B cell (primary cell): ENCODE measurements at regions not wholly inside any gene's neighbourhood (a gene's known extent, or its start where the extent isn't known, plus 50 kb on each side); places are given as distances from the start of the nearest gene placed in this dataset.

Experiments
- ATAC-seq: fragments of 200-7000 bp; cut with Tn5 transposase; one replicate; pipeline ENCODE4 v1.10.0; 2021; ENCODE audit warnings: low read depth, mild to moderate bottlenecking, moderate number of reproducible peaks, moderate library complexity
- CTCF ChIA-PET: fragments of 350-600 bp; sonication (Branson Sonifier 250); formaldehyde crosslinking; loops from one replicate; lab custom pipeline; 2021; ENCODE audit warnings: antibody characterized with exemption, inconsistent platforms; lab: Charles Lee
- POLR2A ChIA-PET: fragments of 350-600 bp; sonication (Branson Sonifier 250); formaldehyde crosslinking; loops from one replicate; lab custom pipeline; 2021; ENCODE audit warnings: antibody characterized with exemption; lab: Charles Lee
- DNase-seq: peaks from one replicate; pipeline ENCODE4 v3.0.0; 2013
- H2AFZ ChIP-seq: 2 replicates; pipeline ENCODE4 v1.6.1; 2012; ENCODE audit warnings: mild to moderate bottlenecking, low read depth, low read length; ENCODE audit not compliant: insufficient read depth, poor library complexity, severe bottlenecking
- H3K27ac ChIP-seq, 2 donors: 1 replicate in 1 of 2; 2 replicates in 1 of 2; pipeline ENCODE4 v1.5.1; 2012 to 2013; ENCODE audit warnings: low read length in 2 of 2, mild to moderate bottlenecking in 2 of 2, moderate library complexity in 1 of 2
- H3K27me3 ChIP-seq, 4 experiments: fragments of 200-600 bp in 1 of 4; sonication (generic) in 1 of 4; replicated peaks in 1 of 4; 1 replicate in 2 of 4; 2 replicates in 2 of 4; pipeline versions ENCODE4 v1.6.1 to v1.7.0; 2013 to 2016; ENCODE audit warnings: low read length in 3 of 4, mild to moderate bottlenecking in 2 of 4, mixed read lengths in 1 of 4, moderate library complexity in 1 of 4; ENCODE audit not compliant: insufficient read depth in 4 of 4, control insufficient read depth in 3 of 4; ENCODE audit errors: control extremely low read depth in 1 of 4
- H3K36me3 ChIP-seq, 2 experiments: replicated peaks in 1 of 2; 1 replicate in 1 of 2; 2 replicates in 1 of 2; pipeline versions ENCODE4 v1.6.1 to v1.7.1; 2013; ENCODE audit warnings: low read length in 1 of 2; ENCODE audit not compliant: insufficient read depth in 2 of 2, control insufficient read depth in 1 of 2; ENCODE audit errors: control extremely low read depth in 1 of 2, extremely low read depth in 1 of 2
- H3K4me1 ChIP-seq, 2 donors: fragments of 200-600 bp in 1 of 2; sonication (generic) in 1 of 2; 1 replicate in 1 of 2; 2 replicates in 1 of 2; pipeline versions ENCODE4 v1.5.1 to v1.6.1; 2013 to 2017; ENCODE audit warnings: low read length in 2 of 2; ENCODE audit not compliant: control insufficient read depth in 2 of 2, insufficient read depth in 2 of 2
- H3K4me2 ChIP-seq: replicated peaks from 2 replicates; pipeline ENCODE3; 2012; ENCODE audit warnings: mild to moderate bottlenecking, low read depth, low read length; ENCODE audit not compliant: poor library complexity, severe bottlenecking
- H3K4me3 ChIP-seq, 5 experiments: fragments of 200-600 bp in 1 of 5; sonication (generic) in 1 of 5; 1 replicate in 3 of 5; 2 replicates in 2 of 5; pipeline versions ENCODE4 v1.5.1 to v1.7.0; 2011 to 2016; ENCODE audit warnings: low read length in 4 of 5, mild to moderate bottlenecking in 4 of 5, low read depth in 2 of 5, control low read depth in 1 of 5, moderate library complexity in 1 of 5; ENCODE audit not compliant: insufficient read depth in 1 of 5; ENCODE audit errors: control extremely low read depth in 1 of 5, extremely low read depth in 1 of 5
- H3K79me2 ChIP-seq: fragments of 200-600 bp; sonication (generic); one replicate; pipeline ENCODE4 v1.6.0; 2016; ENCODE audit warnings: low read length; ENCODE audit not compliant: control insufficient read depth, insufficient read depth
- H3K9ac ChIP-seq: fragments of 200-600 bp; sonication (generic); 2 replicates; pipeline ENCODE4 v1.6.1; 2017; ENCODE audit warnings: mild to moderate bottlenecking, low read length, moderate library complexity
- H3K9me3 ChIP-seq, 3 donors: one replicate each; pipeline versions ENCODE4 v1.6.1 to v1.7.1; 2013; ENCODE audit warnings: low read length in 2 of 3; ENCODE audit not compliant: control insufficient read depth in 2 of 3, insufficient read depth in 1 of 3; ENCODE audit errors: control extremely low read depth in 1 of 3
- H4K20me1 ChIP-seq: 2 replicates; pipeline ENCODE4 v1.6.0; 2012; ENCODE audit warnings: mild to moderate bottlenecking, low read length; ENCODE audit not compliant: insufficient read depth, control insufficient read depth, poor library complexity, severe bottlenecking
- H3K27ac Mint-ChIP-seq: one replicate; pipeline ENCODE4 v1.8.0; 2021; ENCODE audit warnings: mixed read lengths
- H3K27me3 Mint-ChIP-seq: one replicate; pipeline ENCODE4 v1.8.0; 2021; ENCODE audit warnings: mixed read lengths
- H3K4me1 Mint-ChIP-seq: one replicate; pipeline ENCODE4 v1.8.0; 2021; ENCODE audit warnings: mixed read lengths
- H3K4me3 Mint-ChIP-seq: one replicate; pipeline ENCODE4 v1.8.0; 2021; ENCODE audit warnings: mixed read lengths
- H3K9me3 Mint-ChIP-seq: one replicate; pipeline ENCODE4 v1.8.0; 2022; ENCODE audit warnings: mixed read lengths; ENCODE audit not compliant: insufficient read depth
- EZH2 ChIP-seq: IDR thresholded peaks from 2 replicates; pipeline ENCODE4 v1.6.1; 2012; ENCODE audit warnings: borderline replicate concordance, low read depth, mild to moderate bottlenecking, moderate library complexity, low read length; ENCODE audit not compliant: insufficient read depth, poor library complexity, severe bottlenecking
- WGBS: methylation state at CpG from one replicate; pipeline ENCODE4 v1.1.5; 2013; ENCODE audit warnings: missing lambda C conversion rate; ENCODE audit not compliant: insufficient coverage; 5-methylcytosine and 5-hydroxymethylcytosine counted together
- intact Hi-C: fragments of 100-400 bp; cut with micrococcal nuclease; formaldehyde crosslinking; loops from one replicate; pipeline ENCODE4 v1.10.0; 2022
- TF ChIP-seq, protein P1 (sequence below): fragments of 200-600 bp; IDR thresholded peaks from one replicate; pipeline ENCODE4 v1.8.0; 2022; ENCODE audit warnings: antibody characterized with exemption, mild to moderate bottlenecking

DNA sequence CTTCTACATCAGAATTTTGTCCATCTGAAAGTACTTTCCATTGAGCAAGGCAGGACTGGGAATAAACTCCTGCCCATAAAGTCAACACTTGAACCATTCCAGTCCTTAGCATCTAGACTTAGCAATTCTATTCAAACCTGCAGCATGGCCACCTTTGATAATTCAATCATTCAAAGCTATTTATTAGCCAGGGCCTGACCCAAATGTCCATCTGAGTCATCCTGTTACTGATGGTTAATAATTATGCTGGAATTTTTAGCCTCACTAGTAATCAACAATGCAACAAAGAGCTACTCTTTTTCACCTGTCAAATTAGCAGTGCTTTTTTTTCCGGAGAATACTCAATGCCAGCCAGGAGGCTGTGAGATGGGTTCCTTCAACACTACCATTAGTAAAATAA lies 72.7 kb upstream of the SNRK start:
- no peak overlapping the region for H3K27ac Mint-ChIP-seq
- H3K27ac ChIP-seq = no peak overlapping the region
- no CpG with 5 or more reads among the region's 1 CpG for WGBS
- no peaks in the 10 kb centered on the region for H3K36me3 ChIP-seq
- DNase-seq = no peak
- intact Hi-C loops = no loop called here
- H3K4me2 ChIP-seq = no peak overlapping the region
- no peaks in the 10 kb centered on the region for H4K20me1 ChIP-seq
- H3K9ac ChIP-seq = no peak overlapping the region
- H3K4me3 ChIP-seq = no peak overlapping the region
- no peak overlapping the region for H2AFZ ChIP-seq
- POLR2A ChIA-PET = no interaction called here
- no peaks in the 10 kb centered on the region for H3K9me3 Mint-ChIP-seq
- ATAC-seq = no peak
- no peak overlapping the region for H3K4me3 Mint-ChIP-seq
- no peaks in the 10 kb centered on the region for H3K4me1 ChIP-seq
- no peaks in the 10 kb centered on the region for H3K9me3 ChIP-seq
- peaks cover 11% of the 10 kb centered on the region for H3K27me3 Mint-ChIP-seq
- TF ChIP-seq, protein P1, sequence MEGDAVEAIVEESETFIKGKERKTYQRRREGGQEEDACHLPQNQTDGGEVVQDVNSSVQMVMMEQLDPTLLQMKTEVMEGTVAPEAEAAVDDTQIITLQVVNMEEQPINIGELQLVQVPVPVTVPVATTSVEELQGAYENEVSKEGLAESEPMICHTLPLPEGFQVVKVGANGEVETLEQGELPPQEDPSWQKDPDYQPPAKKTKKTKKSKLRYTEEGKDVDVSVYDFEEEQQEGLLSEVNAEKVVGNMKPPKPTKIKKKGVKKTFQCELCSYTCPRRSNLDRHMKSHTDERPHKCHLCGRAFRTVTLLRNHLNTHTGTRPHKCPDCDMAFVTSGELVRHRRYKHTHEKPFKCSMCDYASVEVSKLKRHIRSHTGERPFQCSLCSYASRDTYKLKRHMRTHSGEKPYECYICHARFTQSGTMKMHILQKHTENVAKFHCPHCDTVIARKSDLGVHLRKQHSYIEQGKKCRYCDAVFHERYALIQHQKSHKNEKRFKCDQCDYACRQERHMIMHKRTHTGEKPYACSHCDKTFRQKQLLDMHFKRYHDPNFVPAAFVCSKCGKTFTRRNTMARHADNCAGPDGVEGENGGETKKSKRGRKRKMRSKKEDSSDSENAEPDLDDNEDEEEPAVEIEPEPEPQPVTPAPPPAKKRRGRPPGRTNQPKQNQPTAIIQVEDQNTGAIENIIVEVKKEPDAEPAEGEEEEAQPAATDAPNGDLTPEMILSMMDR = no peak
- no peak for TF ChIP-seq EZH2
- CTCF ChIA-PET = no interaction called here
- no peaks in the 10 kb centered on the region for H3K27me3 ChIP-seq
- H3K79me2 ChIP-seq = no peaks in the 10 kb centered on the region
- H3K4me1 Mint-ChIP-seq = no peaks in the 10 kb centered on the region

DNA sequence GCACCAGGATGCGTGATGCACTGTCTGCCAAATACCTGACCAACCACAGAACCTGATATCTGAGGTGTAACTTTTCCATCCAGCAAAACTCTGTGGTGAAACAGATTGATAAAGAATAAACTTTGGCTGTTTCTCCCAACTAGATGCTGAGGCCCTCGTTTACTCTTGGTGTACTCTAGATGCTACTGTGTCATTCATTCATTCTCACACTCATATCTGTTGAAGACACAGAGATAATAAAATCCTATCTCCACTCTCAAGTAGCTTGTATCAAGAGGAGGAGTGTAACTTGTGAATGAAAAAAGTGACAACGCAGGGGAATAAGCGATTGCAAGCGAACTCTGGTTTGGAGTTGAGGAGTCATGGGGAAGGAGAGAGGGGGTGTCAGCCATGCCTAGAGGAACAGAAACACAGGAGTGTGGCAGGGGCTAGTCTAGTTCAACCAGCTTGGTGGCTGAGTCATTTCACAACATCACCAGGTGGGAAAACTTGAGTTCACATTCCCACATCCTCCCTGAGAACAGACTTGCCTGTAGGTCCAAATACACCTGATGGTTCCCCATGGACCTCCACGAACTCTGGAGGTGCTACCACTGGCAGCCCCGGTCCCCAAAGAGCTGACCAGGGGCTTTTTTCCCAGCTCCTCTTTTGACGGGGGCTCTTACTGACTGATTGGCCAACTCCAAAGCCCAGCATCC lies 73.3 kb upstream of the SNRK start:
- WGBS = 94% methylated on average over 3 of the region's 8 CpGs
- Histone ChIP-seq H3K4me2 (no peak overlapping the region), H3K9me3 (no peaks in the 10 kb centered on the region), H3K27ac (no peak overlapping the region), H3K36me3 (no peaks in the 10 kb centered on the region), H3K4me3 (no peak overlapping the region), H4K20me1 (no peaks in the 10 kb centered on the region), H3K9ac (no peak overlapping the region), H2AFZ (no peak overlapping the region), H3K4me1 (no peaks in the 10 kb centered on the region), H3K79me2 (no peaks in the 10 kb centered on the region), H3K27me3 (no peaks in the 10 kb centered on the region)
- intact Hi-C loops = no loop called here
- H3K27ac Mint-ChIP-seq = no peak overlapping the region
- H3K4me1 Mint-ChIP-seq = no peaks in the 10 kb centered on the region
- no peaks in the 10 kb centered on the region for H3K9me3 Mint-ChIP-seq
- peaks cover 14% of the 10 kb centered on the region for H3K27me3 Mint-ChIP-seq
- no peak overlapping the region for H3K4me3 Mint-ChIP-seq
- TF ChIP-seq, protein P1 = no peak
- TF ChIP-seq EZH2 = no peak
- ATAC-seq = no peak
- ChIA-PET CTCF (no interaction called here), POLR2A (no interaction called here)
- DNase-seq = no peak
